Duodenal mucosa (tissue), 2 donors: ENCODE measurements at regions not wholly inside any gene's neighbourhood (a gene's known extent, or its start where the extent isn't known, plus 50 kb on each side); places are given as distances from the start of the nearest gene placed in this dataset.
"Not testable (repeated sequence)": the region's sequence is repeated elsewhere in the genome, so short reads cannot be mapped to it uniquely, and the experiment has no call there.

Experiments
- H3K27ac ChIP-seq: one replicate; pipeline ENCODE4 v1.7.0; 2013; ENCODE audit warnings: low read depth, low read length
- H3K27me3 ChIP-seq, 2 donors: one replicate each; pipeline ENCODE4 v1.7.0; 2013; ENCODE audit warnings: low read length in 2 of 2, control low read depth in 1 of 2; ENCODE audit not compliant: insufficient read depth in 2 of 2, control insufficient read depth in 1 of 2
- H3K36me3 ChIP-seq, 2 donors: one replicate each; pipeline ENCODE4 v1.7.0; 2013; ENCODE audit warnings: low read length in 2 of 2, control low read depth in 1 of 2; ENCODE audit not compliant: insufficient read depth in 2 of 2, control insufficient read depth in 1 of 2
- H3K4me1 ChIP-seq, 2 donors: one replicate each; pipeline ENCODE4 v1.7.0; 2013; ENCODE audit warnings: low read length in 2 of 2, control low read depth in 1 of 2; ENCODE audit not compliant: insufficient read depth in 2 of 2, control insufficient read depth in 1 of 2
- H3K4me3 ChIP-seq, 2 donors: one replicate each; pipeline ENCODE4 v1.7.0; 2013; ENCODE audit warnings: low read length in 2 of 2, low read depth in 1 of 2
- H3K9ac ChIP-seq, 2 donors: one replicate each; pipeline ENCODE4 v1.7.0; 2013; ENCODE audit warnings: low read length in 2 of 2, low read depth in 1 of 2
- H3K9me3 ChIP-seq, 2 donors: one replicate each; pipeline ENCODE4 v1.7.0; 2013; ENCODE audit warnings: low read length in 2 of 2, control low read depth in 1 of 2; ENCODE audit not compliant: control insufficient read depth in 1 of 2

DNA sequence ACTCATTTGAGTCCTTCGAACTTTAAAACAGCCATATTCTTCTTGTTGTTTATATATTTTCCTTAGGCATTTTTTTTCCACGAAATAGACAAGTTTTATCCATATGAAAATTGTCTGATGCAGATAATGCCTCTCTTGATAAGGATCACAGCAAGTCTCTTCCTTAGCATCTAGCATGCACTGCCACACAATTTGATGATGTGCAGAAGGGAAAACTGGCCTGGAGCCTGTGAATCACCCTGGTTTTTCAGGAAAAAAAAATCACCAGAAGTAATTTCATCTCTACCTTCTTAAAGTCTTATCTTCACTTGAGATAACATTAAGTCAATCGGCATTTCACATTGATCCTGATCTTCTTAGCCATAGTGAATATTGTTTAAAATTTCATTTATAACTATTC, 199.8 kb downstream of the TENT5A start:
- no peaks in the 10 kb centered on the region for H3K27me3 ChIP-seq
- H3K4me1 ChIP-seq, result no peaks in the 10 kb centered on the region
- no peak overlapping the region for H3K4me3 ChIP-seq
- no peaks in the 10 kb centered on the region for H3K9me3 ChIP-seq
- no peak overlapping the region for H3K27ac ChIP-seq
- no peak overlapping the region for H3K9ac ChIP-seq
- no peaks in the 10 kb centered on the region for H3K36me3 ChIP-seq

DNA sequence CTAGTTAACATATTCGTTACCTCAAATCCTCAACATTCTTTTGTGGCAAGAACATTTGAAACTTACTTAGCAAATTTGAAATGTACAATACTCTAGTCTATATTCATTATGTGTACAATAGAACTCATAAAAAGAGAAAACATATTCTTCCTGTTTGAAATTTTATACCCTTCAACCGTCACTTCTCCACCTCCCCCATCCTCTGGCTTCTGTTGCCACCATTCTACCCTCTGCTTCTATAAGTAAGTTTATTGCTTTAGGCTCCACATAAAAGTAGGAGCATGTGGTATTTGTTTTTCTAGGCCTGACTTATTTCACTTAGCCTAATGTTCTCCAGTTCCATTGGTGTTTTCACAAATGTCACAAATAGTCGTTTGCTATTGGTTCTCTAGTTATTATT, 205.3 kb downstream of the TENT5A start:
- Histone ChIP-seq H3K4me1 (no peaks in the 10 kb centered on the region), H3K9ac (no peak overlapping the region), H3K9me3 (no peaks in the 10 kb centered on the region), H3K36me3 (no peaks in the 10 kb centered on the region), H3K4me3 (no peak overlapping the region), H3K27ac (no peak overlapping the region), H3K27me3 (no peaks in the 10 kb centered on the region)

DNA sequence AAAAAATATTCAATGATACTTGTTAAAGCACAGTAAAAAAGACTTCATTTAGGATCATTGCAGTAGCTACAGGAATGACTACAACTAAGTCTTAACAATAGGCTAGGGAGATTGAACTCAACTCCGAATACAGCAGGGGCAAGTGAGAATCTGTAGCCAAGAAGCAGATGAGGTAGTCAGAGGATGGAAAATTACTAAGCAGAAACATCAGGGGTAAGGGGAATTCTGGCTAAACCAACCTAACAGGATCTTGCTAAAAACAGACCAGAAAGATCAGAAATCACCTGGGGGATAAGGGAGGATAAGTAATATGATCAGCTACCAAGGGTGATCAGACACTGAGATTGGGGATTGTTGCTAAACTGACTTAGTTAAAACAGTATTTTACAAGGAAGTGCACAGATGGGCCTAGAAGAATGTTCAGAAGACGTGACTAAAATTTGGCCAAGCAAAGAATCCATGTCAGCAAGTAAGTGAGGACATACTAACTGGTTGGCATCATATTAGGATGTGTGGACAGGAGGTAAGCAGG, 217.5 kb downstream of the TENT5A start:
- Histone ChIP-seq H3K27me3 (no peaks in the 10 kb centered on the region), H3K27ac (no peak overlapping the region), H3K4me3 (no peak overlapping the region), H3K36me3 (no peaks in the 10 kb centered on the region), H3K9me3 (no peaks in the 10 kb centered on the region), H3K9ac (no peak overlapping the region), H3K4me1 (no peaks in the 10 kb centered on the region)

DNA sequence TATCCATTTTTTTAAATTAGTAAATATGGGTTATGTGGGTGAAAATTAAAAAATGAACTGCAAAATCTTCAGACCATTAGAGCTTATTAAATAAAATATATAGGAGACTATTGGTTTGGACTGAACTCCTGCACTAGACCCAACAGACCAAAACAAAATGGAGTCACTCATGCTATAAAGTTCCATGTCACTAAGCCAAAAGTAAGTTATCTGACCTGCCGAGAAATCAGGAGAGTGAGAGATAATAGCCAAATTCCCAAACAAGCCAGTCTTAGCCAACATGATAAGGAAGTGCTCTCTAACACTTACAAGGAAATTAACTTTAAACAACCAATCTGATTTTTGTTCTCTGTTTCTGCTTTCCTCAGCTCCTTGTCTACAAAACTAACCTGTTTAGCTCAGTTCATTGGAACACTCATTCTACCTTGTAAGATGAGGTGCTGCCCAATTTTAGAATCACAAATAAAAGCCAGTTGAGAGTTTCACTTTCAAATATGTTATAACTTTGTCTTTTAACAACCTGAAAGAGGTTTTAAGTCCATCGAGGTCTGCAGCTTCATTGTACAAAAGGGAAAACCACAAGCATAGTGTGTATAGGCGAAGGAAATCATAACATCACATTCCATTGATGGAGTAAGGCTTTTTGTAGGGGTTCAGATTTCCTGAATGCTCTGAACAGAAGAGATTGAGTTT, 220.5 kb downstream of the TENT5A start:
- Histone ChIP-seq H3K9ac (no peak overlapping the region), H3K4me3 (no peak overlapping the region), H3K36me3 (no peaks in the 10 kb centered on the region), H3K27me3 (no peaks in the 10 kb centered on the region), H3K27ac (no peak overlapping the region), H3K4me1 (no peaks in the 10 kb centered on the region), H3K9me3 (no peaks in the 10 kb centered on the region)

DNA sequence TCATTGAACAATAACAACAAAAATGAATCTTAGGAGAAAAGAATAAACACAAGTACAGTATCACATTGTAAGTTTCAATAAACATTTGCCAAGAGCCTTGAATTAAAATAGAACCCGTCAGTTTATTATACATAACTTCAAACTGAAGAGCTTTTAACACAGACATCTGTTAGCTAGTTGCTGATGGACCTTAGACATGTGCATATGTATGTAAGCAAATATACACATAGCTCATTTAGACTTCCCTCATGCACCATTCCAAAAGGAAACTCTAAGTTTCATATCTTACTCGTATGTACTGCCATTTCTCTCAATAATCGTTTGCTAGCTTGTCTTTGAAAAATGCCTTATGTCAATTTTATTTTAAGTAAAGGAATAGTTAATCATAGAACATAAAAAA, 235.0 kb downstream of the TENT5A start:
- no peak overlapping the region for H3K27ac ChIP-seq
- no peaks in the 10 kb centered on the region for H3K27me3 ChIP-seq
- no peak overlapping the region for H3K4me3 ChIP-seq
- H3K9ac ChIP-seq, result no peak overlapping the region
- H3K36me3 ChIP-seq, result no peaks in the 10 kb centered on the region
- H3K9me3 ChIP-seq, result no peaks in the 10 kb centered on the region
- H3K4me1 ChIP-seq, result no peaks in the 10 kb centered on the region

DNA sequence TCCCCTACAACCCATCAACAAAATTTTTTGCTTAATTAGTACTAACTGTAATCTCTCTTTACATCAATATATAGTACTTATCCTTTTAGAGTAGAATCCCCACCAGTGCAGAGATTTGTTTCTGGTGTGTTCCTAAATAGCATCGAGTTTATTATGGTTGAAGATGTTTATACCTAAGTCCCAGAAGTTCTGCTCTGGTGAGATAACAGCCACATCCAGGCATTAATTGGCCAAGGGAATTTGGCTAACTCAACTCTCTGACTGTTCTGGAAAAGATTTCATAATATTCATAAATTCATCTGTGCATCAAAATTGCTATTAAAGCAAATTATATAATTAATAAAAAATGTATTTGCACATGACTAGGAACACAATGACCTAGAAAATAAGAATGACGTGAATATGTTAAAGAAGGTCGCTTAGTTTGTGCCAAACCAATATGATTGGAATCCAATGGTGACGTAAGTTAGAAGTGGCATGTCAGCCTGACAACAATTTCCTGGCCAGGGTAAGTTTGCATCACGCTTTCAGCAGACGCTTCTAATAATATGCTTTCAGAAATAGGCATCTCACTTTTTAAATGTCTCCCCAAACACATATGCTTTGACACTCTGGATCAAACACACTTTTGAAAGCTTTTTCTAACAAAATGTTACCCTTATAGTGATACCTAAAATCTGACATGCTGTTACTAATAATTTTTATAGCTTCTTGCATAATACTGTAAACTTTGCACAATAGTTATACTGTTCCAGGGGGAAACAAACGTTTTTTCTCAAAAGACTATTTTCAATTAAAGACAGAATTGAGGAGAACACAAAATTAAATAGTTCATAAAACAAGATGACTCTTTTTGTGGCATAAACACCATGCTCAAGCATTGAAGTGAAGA, 236.7 kb downstream of the TENT5A start:
- H3K27me3 ChIP-seq, result no peaks in the 10 kb centered on the region
- no peak overlapping the region for H3K9ac ChIP-seq
- no peak overlapping the region for H3K27ac ChIP-seq
- H3K4me3 ChIP-seq, result no peak overlapping the region
- H3K9me3 ChIP-seq, result no peaks in the 10 kb centered on the region
- H3K4me1 ChIP-seq, result no peaks in the 10 kb centered on the region
- H3K36me3 ChIP-seq, result no peaks in the 10 kb centered on the region

DNA sequence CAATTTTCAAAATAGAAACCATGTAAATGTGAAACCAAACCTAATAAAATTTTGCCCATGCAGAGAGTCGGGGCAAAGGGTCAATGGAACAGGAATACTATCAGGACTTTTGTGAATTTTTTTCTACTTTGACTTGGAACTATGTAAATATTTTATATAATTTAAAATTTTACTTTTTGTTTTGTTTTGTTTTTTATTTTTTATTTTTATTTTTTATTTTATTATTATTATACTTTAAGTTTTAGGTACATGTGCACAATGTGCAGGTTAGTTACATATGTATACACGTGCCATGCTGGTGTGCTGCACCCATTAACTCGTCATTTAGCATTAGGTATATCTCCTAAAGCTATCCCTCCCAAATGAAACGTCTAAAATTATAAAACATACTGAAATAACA, 238.3 kb downstream of the TENT5A start:
- not testable (repeated sequence) for H3K27ac ChIP-seq, H3K27me3 ChIP-seq, H3K36me3 ChIP-seq, H3K4me1 ChIP-seq, H3K9me3 ChIP-seq, H3K9ac ChIP-seq, H3K4me3 ChIP-seq

DNA sequence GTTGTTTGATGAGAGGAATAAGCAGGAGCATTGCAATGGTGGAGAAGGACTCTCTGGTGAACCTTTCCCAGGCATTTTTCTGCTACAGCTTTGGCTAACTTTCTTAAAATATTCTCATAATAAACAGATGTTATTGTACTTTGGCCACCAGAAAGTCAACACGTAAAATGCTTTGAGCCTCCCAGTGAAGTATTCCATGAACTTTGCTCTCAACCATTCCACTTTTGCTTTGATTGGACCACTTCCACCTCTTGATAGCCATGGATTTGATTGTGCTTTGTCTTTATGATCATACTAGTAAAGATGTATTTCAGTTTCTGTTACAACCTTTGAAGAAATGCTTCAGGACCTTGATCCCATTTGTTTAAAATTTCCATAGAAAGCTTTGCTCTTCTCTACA, 241.1 kb downstream of the TENT5A start:
- no peaks in the 10 kb centered on the region for H3K36me3 ChIP-seq
- no peaks in the 10 kb centered on the region for H3K9me3 ChIP-seq
- no peaks in the 10 kb centered on the region for H3K4me1 ChIP-seq
- no peak overlapping the region for H3K9ac ChIP-seq
- no peak overlapping the region for H3K27ac ChIP-seq
- H3K27me3 ChIP-seq, result no peaks in the 10 kb centered on the region
- H3K4me3 ChIP-seq, result no peak overlapping the region

DNA sequence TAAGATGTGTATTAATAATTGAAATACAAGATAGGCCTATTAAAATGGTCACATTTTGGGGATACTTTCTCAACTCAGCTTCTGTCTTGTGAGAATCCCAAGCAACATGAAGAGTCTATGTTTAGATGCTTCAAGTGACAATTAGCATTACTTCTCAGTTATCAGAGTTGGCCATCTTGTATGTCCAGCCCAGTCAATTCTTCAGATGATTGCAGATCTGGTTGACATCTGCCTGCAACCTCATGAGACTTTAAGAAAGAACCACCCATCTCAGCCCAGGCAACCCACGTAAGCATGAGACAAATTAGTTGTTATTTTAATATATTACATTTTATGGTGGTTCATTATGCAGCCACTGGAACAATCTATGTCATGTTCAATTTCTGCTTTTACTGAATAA, 256.5 kb downstream of the TENT5A start:
- H3K4me1 ChIP-seq, result no peaks in the 10 kb centered on the region
- no peaks in the 10 kb centered on the region for H3K27me3 ChIP-seq
- no peak overlapping the region for H3K27ac ChIP-seq
- H3K36me3 ChIP-seq, result no peaks in the 10 kb centered on the region
- no peak overlapping the region for H3K9ac ChIP-seq
- H3K9me3 ChIP-seq, result peaks cover 0 to 3% of the 10 kb centered on the region in 2 donors
- no peak overlapping the region for H3K4me3 ChIP-seq

DNA sequence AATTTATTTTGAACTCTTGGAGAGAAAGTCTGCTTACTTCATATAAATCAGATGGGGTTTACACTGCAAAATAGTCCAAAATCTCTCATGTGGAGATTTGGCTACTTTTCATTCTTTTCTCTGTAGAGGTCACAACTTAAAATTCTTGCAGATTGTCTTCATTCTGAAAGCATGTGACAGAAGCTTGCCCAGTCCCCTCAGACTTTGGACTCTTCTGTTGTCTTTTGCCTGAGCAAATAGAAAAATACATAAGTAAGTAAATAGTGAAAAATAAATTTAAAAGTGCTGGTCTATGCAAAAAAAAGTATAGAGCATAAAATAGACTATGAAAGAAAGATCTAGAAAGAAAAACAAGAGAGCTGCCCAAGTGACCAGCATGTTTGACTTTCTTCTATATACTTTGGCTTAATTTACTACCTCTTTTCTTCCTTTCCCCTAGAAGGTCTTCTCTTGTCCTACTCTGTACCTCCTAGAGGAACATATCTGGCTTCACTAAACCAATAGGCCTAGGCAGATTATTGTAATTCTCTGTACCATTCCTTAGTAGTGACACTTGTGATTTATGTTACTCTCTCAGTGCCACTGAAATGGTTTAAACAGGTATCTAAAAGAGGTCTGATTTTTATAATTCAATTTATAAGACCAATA, 260.9 kb downstream of the TENT5A start:
- H3K36me3 ChIP-seq, result no peaks in the 10 kb centered on the region
- H3K27ac ChIP-seq, result no peak overlapping the region
- no peaks in the 10 kb centered on the region for H3K4me1 ChIP-seq
- no peak overlapping the region for H3K9ac ChIP-seq
- H3K27me3 ChIP-seq, result no peaks in the 10 kb centered on the region
- H3K4me3 ChIP-seq, result no peak overlapping the region
- H3K9me3 ChIP-seq, result no peaks in the 10 kb centered on the region
